ENCODE measurements at regions not wholly inside any gene's neighbourhood (a gene's known extent, or its start where the extent isn't known, plus 50 kb on each side); places are given as distances from the start of the nearest gene placed in this dataset.

- DNase-seq: no peak
Measured at GRCh38 chr18:5091741-5092140, 105.3 kb downstream of the AKAIN1 start.

GRCh38 chr18:5075297-5075696, 121.8 kb downstream of the AKAIN1 start:
- no peak for DNase-seq

GRCh38 chr18:5073026-5073944, 123.8 kb downstream of the AKAIN1 start:
- peak; percentile 19 to 52 (median 28) for DNase-seq

GRCh38 chr18:5068851-5069250, 128.2 kb downstream of the AKAIN1 start:
- no peak for DNase-seq

- DNase-seq: peak in 3 of 4 experiments; percentile 10 to 45 (median 38)
Measured at GRCh38 chr18:5066380-5066977, 130.6 kb downstream of the AKAIN1 start.

GRCh38 chr18:5065615-5066014, 131.4 kb downstream of the AKAIN1 start:
- DNase-seq: no peak

- DNase-seq: no peak
Measured at GRCh38 chr18:5064841-5065370, 132.2 kb downstream of the AKAIN1 start.

- DNase-seq: no peak
Measured at GRCh38 chr18:5061785-5062184, 135.3 kb downstream of the AKAIN1 start.

- DNase-seq: no peak
Measured at GRCh38 chr18:5060543-5060942, 136.5 kb downstream of the AKAIN1 start.

GRCh38 chr18:5059696-5060032, 137.4 kb downstream of the AKAIN1 start:
- peak in 1 of 4 experiments; percentile 1 for DNase-seq

- peak; percentile 10 to 45 (median 38) for DNase-seq
Measured at GRCh38 chr18:5058768-5059695, 138.0 kb downstream of the AKAIN1 start.

GRCh38 chr18:5057386-5058348, 139.4 kb downstream of the AKAIN1 start:
- peak; percentile 74 to 82 (median 78) for DNase-seq

- DNase-seq: no peak
Measured at GRCh38 chr18:5052491-5052890, 144.6 kb downstream of the AKAIN1 start.

GRCh38 chr18:5051207-5051606, 145.8 kb downstream of the AKAIN1 start:
- DNase-seq: no peak

- no peak for DNase-seq
Measured at GRCh38 chr18:5049124-5049523, 147.9 kb downstream of the AKAIN1 start.

- no peak for DNase-seq
Measured at GRCh38 chr18:5040476-5040875, 156.6 kb downstream of the AKAIN1 start.

GRCh38 chr18:5036523-5036922, 160.5 kb downstream of the AKAIN1 start:
- no peak for DNase-seq

- DNase-seq: no peak
Measured at GRCh38 chr18:5031216-5031615, 165.8 kb downstream of the AKAIN1 start.

GRCh38 chr18:5030636-5031035, 166.4 kb downstream of the AKAIN1 start:
- DNase-seq: no peak

GRCh38 chr18:5029592-5029991, 167.5 kb downstream of the AKAIN1 start:
- no peak for DNase-seq

- no peak for DNase-seq
Measured at GRCh38 chr18:5024741-5025140, 172.3 kb downstream of the AKAIN1 start.

Measured in suppressor macrophage (primary cell).